ENCODE measurements at regions not wholly inside any gene's neighbourhood (a gene's known extent, or its start where the extent isn't known, plus 50 kb on each side); places are given as distances from the start of the nearest gene placed in this dataset.

- ATAC-seq (no peak), DNase-seq (ENCODE audit: low read depth in 1 of 2, low spot score in 1 of 2) (no peak), FAIRE-seq (no peak)
- no peak overlapping the region for H3K4me3 ChIP-seq
- TF ChIP-seq CBX2 (IDR thresholded peaks at IDR 0.05; ENCODE audit: borderline replicate concordance, low read depth) (no peak), CHD2 (IDR thresholded peaks at IDR 0.05; ENCODE audit: low read length, partially characterized antibody) (no peak), REST (IDR thresholded peaks at IDR 0.05) (no peak), SMC3 (IDR thresholded peaks at IDR 0.05) (no peak), EHF (CRISPR knock-in tag; IDR thresholded peaks at IDR 0.05) (no peak), SREBF2 (IDR thresholded peaks at IDR 0.05) (no peak)
- ChIA-PET CTCF (no interaction called here), POLR2A (no interaction called here)
- H3K4me1 ChIP-seq, result peaks cover 17% of the 10 kb centered on the region; the same call in 1 of the 3 replicates
- H3K27ac ChIP-seq, result no peak overlapping the region
- H3K4me2 ChIP-seq, result no peak overlapping the region
- H3K9me3 ChIP-seq, result no peaks in the 10 kb centered on the region
Observed at GRCh38 chr2:182615036-182615435, 101.0 kb upstream of the DNAJC10 start.

- H3K9me3 ChIP-seq, result no peaks in the 10 kb centered on the region
- 51% methylated on average over 3 of the region's 3 CpGs for WGBS (ENCODE audit: missing lambda C conversion rate)
- POLR2A ChIA-PET, result no interaction called here
- CTCF ChIA-PET, result interaction anchor here (0.6 to 1.0 kb wide), 2 partner anchors 15 to 430 kb away, joined by 3 read pairs; no protein-coding TSS in a partner anchor
- FAIRE-seq (no peak), ATAC-seq (no peak), DNase-seq (ENCODE audit: low read depth in 1 of 2, low spot score in 1 of 2) (peak in 1 of 2 experiments; percentile 4)
- H3K4me2 ChIP-seq, result no peak overlapping the region
- H3K4me1 ChIP-seq, result peaks cover 17% of the 10 kb centered on the region; the same call in 1 of the 3 replicates
- TF ChIP-seq HDAC2 (IDR thresholded peaks at IDR 0.05) (no peak), FOSB (CRISPR knock-in tag; IDR thresholded peaks at IDR 0.05) (no peak), ESRRA (IDR thresholded peaks at IDR 0.05; ENCODE audit: borderline replicate concordance, low read length) (no peak), MAFK (IDR thresholded peaks at IDR 0.05; ENCODE audit: partially characterized antibody) (no peak), BCL3 (IDR thresholded peaks at IDR 0.05) (no peak), FOSL2 (IDR thresholded peaks at IDR 0.05) (no peak), FOSL2 (CRISPR knock-in tag; IDR thresholded peaks at IDR 0.05) (no peak)
- H3K27ac ChIP-seq, result 0 out of 6 replicates have a peak overlapping the region, but pooled peaks of 1 of the 2 experiments have one; percentile 31
- no peak overlapping the region for H3K4me3 ChIP-seq
Observed at GRCh38 chr2:182616471-182617393, 99.3 kb upstream of the DNAJC10 start.

GRCh38 chr2:182618672-182619079 lies 97.4 kb upstream of the DNAJC10 start:
- Histone ChIP-seq H3K4me3 (no peak overlapping the region), H3K4me1 (peaks cover 17% of the 10 kb centered on the region; the same call in 1 of the 3 replicates), H3K4me2 (peak overlapping the region; percentile 14; the same call in 2 of the 3 replicates), H3K27ac (0 out of 6 replicates have a peak overlapping the region, but pooled peaks of 1 of the 2 experiments have one; percentile 12), H3K9me3 (no peaks in the 10 kb centered on the region)
- FAIRE-seq (no peak), DNase-seq (ENCODE audit: low read depth in 1 of 2, low spot score in 1 of 2) (peak in 1 of 2 experiments; percentile 9), ATAC-seq (no peak)
- ChIA-PET POLR2A (no interaction called here), CTCF (no interaction called here)
- TF ChIP-seq RNF2 (IDR thresholded peaks at IDR 0.05; ENCODE audit: borderline replicate concordance, low read depth) (no peak), HMGXB4 (CRISPR knock-in tag; IDR thresholded peaks at IDR 0.05; ENCODE audit: borderline replicate concordance) (no peak), KDM1A (IDR thresholded peaks at IDR 0.05; ENCODE audit: low read depth) (no peak), RAD21 (conservative IDR thresholded peaks at IDR 0.05 in 1 of 2, IDR thresholded peaks at IDR 0.05 in 1 of 2) (no peak), BHLHE40 (IDR thresholded peaks at IDR 0.05; ENCODE audit: low read depth, low read length) (no peak), EP300 (IDR thresholded peaks at IDR 0.05) (no peak)
- WGBS (ENCODE audit: missing lambda C conversion rate), result 39% methylated on average over 6 of the region's 6 CpGs
